Fibroblast of skin of scalp (primary cell): ENCODE measurements at regions not wholly inside any gene's neighbourhood (a gene's known extent, or its start where the extent isn't known, plus 50 kb on each side); places are given as distances from the start of the nearest gene placed in this dataset.
A peak's percentile ranks its signal among the peaks of the same experiment; 100 is the strongest.
"Not testable (repeated sequence)": the region's sequence is repeated elsewhere in the genome, so short reads cannot be mapped to it uniquely, and the experiment has no call there.

Experiments
- DNase-seq: peaks from one replicate; pipeline ENCODE4 v3.0.0-alpha.2; 2013

DNA sequence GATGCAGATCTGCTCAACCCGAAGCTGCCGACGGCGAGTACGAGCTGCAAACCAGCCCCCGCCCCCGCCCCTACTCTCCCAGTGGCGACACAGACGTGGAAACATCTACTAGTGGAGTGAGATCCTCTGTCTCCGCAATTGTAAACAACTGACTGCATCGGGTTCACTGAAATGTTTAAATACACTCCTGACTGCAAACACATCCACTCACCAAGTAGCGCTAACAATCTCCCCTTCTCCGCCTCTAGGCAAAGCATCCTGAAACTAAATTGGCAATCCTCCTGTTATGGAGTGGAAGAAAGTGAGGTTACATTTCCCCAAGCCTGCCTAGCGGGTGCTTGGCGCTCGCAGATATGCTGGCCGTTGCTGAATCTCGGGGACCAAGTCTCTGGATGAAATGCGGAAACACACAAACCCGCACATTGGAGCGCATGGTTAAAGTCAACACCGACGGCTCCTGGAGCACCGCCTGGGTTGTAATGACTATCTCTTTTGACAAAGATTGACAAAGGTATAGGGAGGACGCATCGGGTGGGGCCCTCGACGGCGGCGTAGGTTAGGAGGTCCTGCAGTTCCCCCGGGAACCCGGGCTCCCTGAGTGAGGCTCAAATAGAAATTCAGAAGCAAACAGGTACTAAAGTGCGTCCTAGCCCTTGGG, 117.0 kb upstream of the TEX13C start:
- DNase-seq, result no peak

DNA sequence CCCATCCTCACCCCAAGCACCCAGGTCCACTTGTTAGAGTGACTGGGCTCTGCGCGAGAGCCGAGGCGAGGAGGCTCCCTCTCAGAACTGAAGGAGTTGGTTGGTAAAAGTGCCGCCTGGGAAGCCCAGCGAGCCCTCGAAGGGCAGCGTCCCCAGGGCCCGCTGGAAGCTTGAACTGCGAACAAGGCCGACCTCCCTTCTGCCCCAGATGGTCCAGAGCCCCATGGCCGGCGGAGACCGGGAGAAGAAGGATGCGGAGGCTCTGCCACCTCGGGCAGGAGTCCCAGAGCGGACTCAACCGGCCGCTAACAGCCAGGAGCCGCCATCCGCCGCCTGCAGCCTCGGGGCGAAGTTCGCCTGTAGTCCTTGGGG, 116.3 kb upstream of the TEX13C start:
- no peak for DNase-seq

DNA sequence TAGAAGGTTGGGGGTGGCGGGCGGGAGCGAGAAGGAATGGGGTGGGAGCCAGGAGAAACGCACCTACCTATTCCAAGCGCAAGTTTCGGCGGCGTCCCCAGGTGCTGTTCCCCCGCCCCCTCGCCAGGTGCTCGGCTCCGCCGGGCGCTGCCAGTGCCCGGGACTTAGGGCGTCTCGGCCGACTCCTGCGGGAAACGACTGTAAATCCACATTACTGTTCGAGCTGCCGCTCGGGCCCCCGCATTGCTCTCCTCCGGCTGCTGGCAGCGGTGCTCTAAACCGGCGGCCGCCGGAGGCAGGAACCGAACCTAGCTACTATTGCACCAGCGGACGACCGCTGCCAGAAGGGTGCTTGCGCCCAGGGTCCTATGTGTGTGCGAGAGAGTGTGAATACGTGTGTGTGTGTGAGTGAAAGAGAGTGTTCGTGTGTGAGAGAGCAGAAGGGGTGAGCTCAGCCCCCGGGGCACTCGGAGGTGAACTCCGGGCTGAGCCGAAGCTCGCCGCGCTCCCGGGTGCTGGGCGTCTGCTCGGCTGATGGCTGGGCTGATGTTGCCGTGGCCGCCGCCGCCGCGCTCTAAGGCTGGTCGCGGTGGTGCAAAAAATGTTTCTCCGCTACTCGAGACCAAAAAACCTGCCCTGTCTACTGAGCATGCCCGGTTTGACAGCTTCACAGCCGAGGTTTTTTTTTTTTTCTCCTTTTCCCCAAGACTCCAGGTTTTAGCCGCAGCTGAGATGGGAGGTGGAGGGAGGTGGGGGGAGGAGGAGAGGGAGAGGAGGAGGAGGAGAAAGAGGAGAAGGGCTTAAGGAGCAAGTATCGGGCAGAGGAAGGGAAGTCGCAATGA, 115.7 kb upstream of the TEX13C start:
- peak; percentile 53 for DNase-seq

DNA sequence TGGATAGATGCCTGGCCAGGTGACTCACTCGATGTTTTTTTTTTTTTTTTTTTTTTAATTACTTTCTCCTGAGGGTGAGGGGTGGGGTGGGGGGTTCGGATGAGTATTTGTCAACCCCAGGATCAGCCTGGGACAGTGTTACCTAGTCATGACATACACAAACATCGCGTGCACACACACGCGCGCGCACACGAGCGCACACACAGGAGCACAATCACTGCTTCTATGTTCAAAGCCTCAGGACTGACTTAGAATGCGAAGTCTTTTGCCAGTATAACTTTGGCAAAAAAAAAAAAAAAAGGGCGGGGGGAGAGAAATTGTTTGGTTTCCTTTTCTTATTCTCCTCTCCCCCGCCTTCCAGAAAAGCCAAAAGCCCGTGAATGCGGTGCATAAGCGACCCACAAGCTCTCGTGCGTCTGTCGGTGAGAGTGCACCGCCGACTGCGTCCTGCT, 115.0 kb upstream of the TEX13C start:
- no peak for DNase-seq

DNA sequence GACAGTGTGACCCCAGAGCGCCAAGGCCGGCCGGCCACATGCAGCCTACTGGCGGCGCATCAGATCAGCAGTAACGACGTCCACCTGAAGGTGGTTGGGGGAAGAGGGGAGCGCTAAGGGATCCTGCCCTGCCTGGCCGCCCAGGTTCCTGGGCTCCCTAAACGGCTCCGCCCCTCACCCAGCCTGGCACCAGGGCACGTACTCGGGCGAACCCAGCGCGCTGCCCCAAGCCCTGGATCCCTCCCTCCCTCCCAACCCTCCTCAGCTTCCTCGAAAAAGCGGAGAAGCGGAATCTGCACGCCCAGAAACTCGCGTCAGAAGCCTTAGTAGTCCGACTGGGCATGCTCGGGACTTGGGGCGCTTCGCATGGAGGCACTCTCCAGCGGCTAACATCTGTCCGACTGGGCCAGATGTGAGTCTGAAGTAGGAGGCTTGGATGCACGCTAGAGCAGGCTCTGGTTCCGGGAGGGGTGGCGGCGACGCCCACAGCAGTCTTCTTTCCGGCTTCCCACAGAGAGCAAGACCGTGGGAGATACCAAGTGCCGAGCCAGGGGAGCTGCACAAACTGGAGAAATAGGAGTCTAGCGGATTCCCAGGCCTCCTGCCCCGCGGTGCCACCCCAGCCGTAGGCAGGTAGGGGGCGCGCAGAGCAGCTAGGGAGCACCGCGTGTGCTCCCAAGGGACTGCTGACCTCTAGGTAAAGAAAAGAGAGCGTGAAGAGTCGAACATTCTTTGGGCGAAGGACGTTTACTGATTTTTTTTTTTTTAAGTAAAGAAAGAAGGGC, 114.3 kb upstream of the TEX13C start:
- peak; percentile 56 for DNase-seq

DNA sequence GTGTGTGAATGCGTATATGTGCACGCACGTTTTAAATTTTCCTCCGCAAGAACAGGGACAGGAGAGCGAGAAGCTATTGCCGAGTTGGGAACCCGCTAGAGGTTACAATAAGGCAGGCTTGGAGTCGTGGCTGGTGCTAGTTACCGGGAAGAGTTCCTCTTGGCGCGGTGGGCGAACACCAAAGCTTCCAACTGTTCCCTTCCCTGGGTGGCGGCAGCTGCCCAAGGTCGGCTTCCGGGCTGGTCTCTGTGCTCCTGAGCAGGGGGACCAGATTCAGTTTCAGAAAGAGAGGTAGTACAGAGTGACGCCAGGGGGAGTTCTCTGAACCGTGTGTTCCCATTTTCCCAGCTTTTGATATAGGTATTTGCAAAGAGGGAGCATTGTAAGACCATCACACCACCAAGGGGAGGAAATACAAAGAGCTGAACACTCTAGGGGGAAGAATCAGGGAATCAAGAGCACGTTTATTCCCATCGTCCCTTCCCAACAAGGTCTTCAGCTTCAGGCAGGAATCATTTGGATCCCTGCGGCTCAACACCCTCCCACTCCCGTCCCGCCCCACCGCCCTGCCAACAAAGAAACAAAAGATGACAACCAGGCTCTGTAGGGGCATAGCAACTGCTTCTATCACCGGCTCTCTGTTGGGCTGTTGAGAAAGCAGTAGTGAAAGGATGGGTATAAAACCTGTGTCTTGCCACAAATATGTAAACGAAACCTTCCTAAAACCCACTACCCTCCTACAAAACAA, 113.6 kb upstream of the TEX13C start:
- no peak for DNase-seq

DNA sequence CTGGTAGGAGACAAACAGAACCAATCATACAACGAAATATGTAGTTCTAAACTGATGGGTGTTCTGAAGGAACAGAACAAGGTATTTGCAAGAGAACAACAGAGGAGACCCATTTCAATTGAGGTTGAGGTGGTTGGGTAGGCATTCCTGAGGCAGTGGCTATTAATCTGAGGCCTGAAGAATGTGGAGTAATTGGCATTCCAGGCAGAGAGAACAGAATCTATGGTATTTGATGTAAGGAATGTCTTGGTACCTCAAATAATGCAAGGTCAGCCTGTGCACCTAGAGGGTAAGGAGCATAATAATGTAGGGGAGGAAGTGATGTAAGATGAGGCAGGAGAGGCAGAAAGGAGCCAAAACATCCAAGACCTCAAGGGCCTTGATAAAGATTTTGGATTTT, 109.5 kb upstream of the TEX13C start:
- no peak for DNase-seq

DNA sequence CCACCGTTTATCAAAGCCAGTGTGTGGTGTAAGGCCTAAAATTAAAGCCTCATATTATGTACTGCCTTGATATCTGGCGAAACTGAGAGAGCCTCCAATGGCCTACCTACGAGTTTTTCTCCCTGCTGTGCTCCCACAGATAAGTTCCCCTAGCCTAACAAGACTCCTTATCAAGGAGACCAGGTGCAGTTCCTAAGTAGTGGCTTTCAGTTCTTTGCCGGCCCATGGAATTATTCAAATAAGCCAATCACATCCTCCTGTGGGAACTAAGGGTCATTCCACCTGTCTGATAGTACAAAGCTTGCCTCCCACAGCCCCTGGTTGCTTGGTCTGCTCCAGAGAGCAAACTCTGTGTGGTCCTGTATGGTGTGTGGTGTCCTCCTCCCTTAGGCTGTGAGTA, 99.8 kb upstream of the TEX13C start:
- no peak for DNase-seq

DNA sequence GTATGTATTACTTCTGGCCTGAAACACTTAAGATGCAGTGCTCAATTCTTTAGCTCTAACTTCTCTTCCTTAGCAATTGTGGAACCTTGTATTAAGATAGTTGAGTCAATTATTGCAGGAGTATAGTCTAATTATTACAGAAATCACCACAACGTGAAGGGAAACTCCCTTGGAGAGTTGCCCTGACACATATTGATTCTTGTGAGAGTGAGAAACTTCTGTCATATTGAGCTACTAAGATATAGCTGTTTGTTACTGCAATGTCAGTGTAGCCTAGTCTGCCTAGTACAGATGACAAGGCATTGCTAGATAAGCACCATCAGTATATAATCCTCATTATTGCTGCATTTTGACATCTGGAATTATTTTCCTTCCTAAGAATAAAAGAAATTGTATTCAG, 82.7 kb upstream of the TEX13C start:
- DNase-seq, result no peak

DNA sequence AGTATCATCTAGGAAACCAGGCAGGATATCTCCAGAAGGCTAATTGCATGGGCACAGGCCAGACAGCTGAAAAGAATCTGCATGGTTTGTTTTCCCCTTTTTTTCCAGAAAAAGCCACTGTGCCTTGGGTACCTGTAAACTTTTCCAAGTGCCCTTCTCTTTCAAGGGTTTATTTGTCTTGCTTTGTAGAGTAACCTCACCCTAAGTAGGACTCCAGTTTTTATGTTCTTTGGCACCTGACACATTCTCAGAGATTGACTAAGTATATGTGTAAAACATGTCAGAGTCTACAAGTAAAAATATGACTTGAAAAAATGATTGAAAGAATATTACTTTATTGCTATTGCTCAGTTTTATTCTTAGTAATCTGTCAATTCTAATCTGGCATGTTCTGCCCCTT, 70.7 kb upstream of the TEX13C start:
- DNase-seq, result no peak

DNA sequence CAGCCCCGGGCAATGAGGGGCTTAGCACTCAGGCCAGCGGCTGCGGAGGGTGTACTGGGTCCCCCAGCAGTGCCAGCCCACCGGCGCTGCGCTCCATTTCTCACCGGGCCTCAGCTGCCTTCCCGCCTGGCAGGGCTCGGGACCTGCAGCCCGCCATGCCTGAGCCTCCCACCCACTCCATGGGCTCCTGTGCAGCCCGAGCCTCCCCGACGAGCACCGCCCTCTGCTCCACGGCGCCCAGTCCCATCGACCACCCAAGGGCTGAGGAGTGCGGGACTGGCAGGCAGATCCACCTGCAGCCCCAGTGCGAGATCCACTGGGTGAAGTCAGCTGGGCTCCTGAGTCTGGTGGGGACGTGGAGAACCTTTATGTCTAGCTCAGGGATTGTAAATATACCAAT, 63.9 kb upstream of the TEX13C start:
- not testable (repeated sequence) for DNase-seq

DNA sequence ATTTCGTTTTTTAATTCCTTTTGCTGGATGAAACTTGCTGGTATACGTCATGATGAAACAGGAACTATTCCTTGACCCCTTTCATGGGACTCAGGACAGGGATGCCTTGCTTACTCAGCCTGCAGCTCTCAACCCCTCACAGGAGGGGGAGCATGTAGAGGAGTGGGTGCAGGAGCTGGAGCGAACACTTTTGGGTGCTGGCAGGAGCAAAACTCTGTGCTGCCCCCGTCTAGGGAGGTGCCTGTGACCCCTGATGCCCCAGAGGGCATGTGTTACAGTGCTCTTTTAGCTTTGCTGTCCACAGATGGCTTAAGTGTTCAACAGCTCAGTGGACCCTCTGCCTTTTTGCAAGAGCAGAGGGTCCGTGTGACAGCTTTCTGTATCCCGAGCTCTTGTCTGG, 56.8 kb upstream of the TEX13C start:
- no peak for DNase-seq

DNA sequence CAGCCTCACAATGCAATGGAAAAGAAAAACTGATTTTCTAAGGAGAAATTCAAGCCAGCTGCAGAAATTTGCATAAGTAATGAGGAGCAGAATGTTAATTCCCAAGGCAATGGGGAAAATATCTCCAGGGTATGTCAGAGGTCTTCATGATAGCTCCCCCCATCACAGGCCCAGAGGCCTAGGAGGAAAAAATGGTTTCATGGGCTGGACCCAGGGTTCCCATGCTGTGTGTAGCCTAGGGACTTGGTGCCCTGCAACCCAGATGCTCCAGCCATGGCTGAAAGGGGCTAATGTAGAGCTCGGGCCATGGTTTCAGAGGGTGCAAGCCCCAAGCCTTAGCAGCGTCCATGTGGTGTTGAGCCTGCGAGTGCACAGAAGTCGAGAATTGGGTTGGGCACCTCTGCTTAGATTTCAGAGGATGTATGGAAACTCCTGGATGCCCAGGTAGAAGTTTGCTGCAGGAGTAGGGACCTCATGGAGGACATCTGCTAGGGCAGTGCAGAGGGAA, 53.5 kb upstream of the TEX13C start:
- DNase-seq, result no peak
